BLaER1 treated with 17β-estradiol and CSF1 and Interleukin-3, amounts not matched to agents 10 nM and 100 nM (cell line): ENCODE measurements at regions not wholly inside any gene's neighbourhood (a gene's known extent, or its start where the extent isn't known, plus 50 kb on each side); places are given as distances from the start of the nearest gene placed in this dataset.
"Not testable (repeated sequence)": the region's sequence is repeated elsewhere in the genome, so short reads cannot be mapped to it uniquely, and the experiment has no call there.

ENCODE experiments used
- H3K27ac ChIP-seq, 11 experiments: shearing (Covaris generic); formaldehyde crosslinking; 2 replicates each; pipeline ENCODE4 v1.8.1; 2022
- H3K27me3 ChIP-seq, 11 experiments: shearing (Covaris generic); formaldehyde crosslinking; 2 replicates each; pipeline ENCODE4 v1.8.1; 2022
- H3K36me3 ChIP-seq, 11 experiments: shearing (Covaris generic); formaldehyde crosslinking; 2 replicates each; pipeline ENCODE4 v1.8.1; 2022
- H3K4me1 ChIP-seq, 10 experiments: shearing (Covaris generic); formaldehyde crosslinking; 2 replicates each; pipeline ENCODE4 v1.8.1; 2022
- H3K4me2 ChIP-seq, 11 experiments: shearing (Covaris generic); formaldehyde crosslinking; 2 replicates each; pipeline ENCODE4 v1.8.1; 2022
- H3K4me3 ChIP-seq, 10 experiments: shearing (Covaris generic); formaldehyde crosslinking; 2 replicates each; pipeline ENCODE4 v1.8.1; 2022
- H3K9ac ChIP-seq, 11 experiments: shearing (Covaris generic); formaldehyde crosslinking; 2 replicates each; pipeline ENCODE4 v1.8.1; 2022
- H3K9me3 ChIP-seq, 11 experiments: shearing (Covaris generic); formaldehyde crosslinking; replicated peaks in 1 of 11; 2 replicates each; pipeline ENCODE4 v1.8.1; 2022
- H4K20me1 ChIP-seq, 11 experiments: shearing (Covaris generic); formaldehyde crosslinking; 2 replicates each; pipeline ENCODE4 v1.8.1; 2022
- Cebpa-rat ChIP-seq, 11 experiments: shearing (Covaris generic); IDR thresholded peaks; 2 replicates each; pipeline ENCODE4 v1.8.1; 2022

- Histone ChIP-seq H3K9me3 (peaks cover 0 to 14% (median 0%) of the 10 kb centered on the region in 11 experiments; a peak in 3 of 22 replicates), H3K9ac (no peak overlapping the region), H3K36me3 (no peaks in the 10 kb centered on the region), H3K4me3 (no peak overlapping the region), H4K20me1 (no peaks in the 10 kb centered on the region), H3K27ac (no peak overlapping the region), H3K4me2 (no peak overlapping the region), H3K27me3 (no peaks in the 10 kb centered on the region), H3K4me1 (no peaks in the 10 kb centered on the region)
- TF ChIP-seq Cebpa-rat (IDR thresholded peaks at IDR 0.05) = no peak
Measured at GRCh38 chr5:102077920-102078319, 218.2 kb downstream of the SLCO4C1 start.

GRCh38 chr5:102069974-102070373 is 226.1 kb downstream of the SLCO4C1 start:
- no peaks in the 10 kb centered on the region for H4K20me1 ChIP-seq
- no peak overlapping the region for H3K4me3 ChIP-seq
- H3K4me2 ChIP-seq = no peak overlapping the region
- TF ChIP-seq Cebpa-rat (IDR thresholded peaks at IDR 0.05) = no peak
- H3K4me1 ChIP-seq = no peaks in the 10 kb centered on the region
- no peaks in the 10 kb centered on the region for H3K27me3 ChIP-seq
- H3K9ac ChIP-seq = no peak overlapping the region
- H3K9me3 ChIP-seq = no peaks in the 10 kb centered on the region
- H3K27ac ChIP-seq = no peak overlapping the region
- H3K36me3 ChIP-seq = no peaks in the 10 kb centered on the region

- no peaks in the 10 kb centered on the region for H3K27me3 ChIP-seq
- no peak overlapping the region for H3K4me3 ChIP-seq
- H3K9ac ChIP-seq = no peak overlapping the region
- H4K20me1 ChIP-seq = no peaks in the 10 kb centered on the region
- TF ChIP-seq Cebpa-rat (IDR thresholded peaks at IDR 0.05) = no peak
- H3K36me3 ChIP-seq = no peaks in the 10 kb centered on the region
- no peak overlapping the region for H3K4me2 ChIP-seq
- H3K9me3 ChIP-seq = no peaks in the 10 kb centered on the region
- H3K27ac ChIP-seq = no peak overlapping the region
- no peaks in the 10 kb centered on the region for H3K4me1 ChIP-seq
Measured at GRCh38 chr5:102068870-102069269, 227.2 kb downstream of the SLCO4C1 start.

GRCh38 chr5:102049517-102049916 is 246.6 kb downstream of the SLCO4C1 start:
- Histone ChIP-seq H3K9me3 (no peaks in the 10 kb centered on the region), H3K4me3 (no peak overlapping the region), H3K27ac (peak overlapping the region in 8 of 11 experiments; percentile 53 to 82 (median 76); a peak in 16 of 22 replicates), H3K4me2 (peak overlapping the region; percentile 18 to 59 (median 46); a peak in 18 of 22 replicates), H3K36me3 (no peaks in the 10 kb centered on the region), H3K9ac (peak overlapping the region in 6 of 11 experiments; percentile 11 to 61 (median 48); a peak in 9 of 22 replicates), H3K4me1 (peaks cover 14 to 24% (median 18%) of the 10 kb centered on the region in 10 experiments; a peak in 19 of 20 replicates), H4K20me1 (no peaks in the 10 kb centered on the region), H3K27me3 (no peaks in the 10 kb centered on the region)
- TF ChIP-seq Cebpa-rat (IDR thresholded peaks at IDR 0.05) = peak in 4 of 11 experiments; percentile 11 to 53 (median 16); a peak in 2 of 22 replicates

GRCh38 chr5:102048940-102049339 is 247.1 kb downstream of the SLCO4C1 start:
- Histone ChIP-seq H3K9me3 (no peaks in the 10 kb centered on the region), H4K20me1 (no peaks in the 10 kb centered on the region), H3K4me2 (peak overlapping the region in 9 of 11 experiments; percentile 18 to 59 (median 46); a peak in 16 of 22 replicates), H3K4me3 (no peak overlapping the region), H3K27me3 (no peaks in the 10 kb centered on the region), H3K4me1 (peaks cover 14 to 24% (median 18%) of the 10 kb centered on the region in 10 experiments; a peak in 19 of 20 replicates), H3K36me3 (no peaks in the 10 kb centered on the region), H3K27ac (peak overlapping the region in 9 of 11 experiments; percentile 31 to 82 (median 74); a peak in 15 of 22 replicates), H3K9ac (peak overlapping the region in 5 of 11 experiments; percentile 4 to 49 (median 6); a peak in 3 of 22 replicates)
- peak in 6 of 11 experiments; percentile 39 to 88 (median 68); a peak in 9 of 22 replicates for TF ChIP-seq Cebpa-rat (IDR thresholded peaks at IDR 0.05)

GRCh38 chr5:102047073-102047472 is 249.0 kb downstream of the SLCO4C1 start:
- H3K27ac ChIP-seq, H3K9me3 ChIP-seq: not testable (repeated sequence)

GRCh38 chr5:102040326-102040725 is 255.8 kb downstream of the SLCO4C1 start:
- H3K9me3 ChIP-seq = no peaks in the 10 kb centered on the region
- no peak overlapping the region for H3K4me2 ChIP-seq
- H3K4me1 ChIP-seq = no peaks in the 10 kb centered on the region
- no peaks in the 10 kb centered on the region for H3K36me3 ChIP-seq
- no peaks in the 10 kb centered on the region for H3K27me3 ChIP-seq
- no peak overlapping the region for H3K4me3 ChIP-seq
- TF ChIP-seq Cebpa-rat (IDR thresholded peaks at IDR 0.05) = no peak
- H3K9ac ChIP-seq = no peak overlapping the region
- H3K27ac ChIP-seq = no peak overlapping the region
- no peaks in the 10 kb centered on the region for H4K20me1 ChIP-seq

More at GRCh38 chr5:102047073-102047472, 249.0 kb downstream of the SLCO4C1 start:
- not testable (repeated sequence) for H3K4me2 ChIP-seq, H3K9ac ChIP-seq, H3K4me3 ChIP-seq, H3K27me3 ChIP-seq, H3K36me3 ChIP-seq, H4K20me1 ChIP-seq
- peaks cover 14 to 24% (median 18%) of the 10 kb centered on the region in 10 experiments; a peak in 19 of 20 replicates for H3K4me1 ChIP-seq

GRCh38 chr5:102036927-102037326 is 259.2 kb downstream of the SLCO4C1 start:
- no peaks in the 10 kb centered on the region for H3K4me1 ChIP-seq
- H3K4me2 ChIP-seq = no peak overlapping the region
- H3K27me3 ChIP-seq = no peaks in the 10 kb centered on the region
- no peaks in the 10 kb centered on the region for H3K36me3 ChIP-seq
- no peak overlapping the region for H3K9ac ChIP-seq
- no peaks in the 10 kb centered on the region for H3K9me3 ChIP-seq
- no peak for TF ChIP-seq Cebpa-rat (IDR thresholded peaks at IDR 0.05)
- H4K20me1 ChIP-seq = no peaks in the 10 kb centered on the region
- no peak overlapping the region for H3K27ac ChIP-seq
- H3K4me3 ChIP-seq = no peak overlapping the region

- Histone ChIP-seq H3K36me3 (no peaks in the 10 kb centered on the region), H3K27me3 (no peaks in the 10 kb centered on the region), H3K4me2 (no peak overlapping the region), H4K20me1 (no peaks in the 10 kb centered on the region), H3K4me1 (no peaks in the 10 kb centered on the region), H3K27ac (no peak overlapping the region), H3K9ac (no peak overlapping the region), H3K4me3 (no peak overlapping the region), H3K9me3 (no peaks in the 10 kb centered on the region)
- no peak for TF ChIP-seq Cebpa-rat (IDR thresholded peaks at IDR 0.05)
Measured at GRCh38 chr5:102031711-102032110, 264.4 kb downstream of the SLCO4C1 start.

GRCh38 chr5:102018690-102019089 is 277.4 kb downstream of the SLCO4C1 start:
- Histone ChIP-seq H3K4me3 (no peak overlapping the region), H3K27ac (no peak overlapping the region), H3K4me1 (no peaks in the 10 kb centered on the region), H3K36me3 (no peaks in the 10 kb centered on the region), H3K4me2 (no peak overlapping the region), H3K27me3 (no peaks in the 10 kb centered on the region), H4K20me1 (no peaks in the 10 kb centered on the region), H3K9ac (no peak overlapping the region), H3K9me3 (no peaks in the 10 kb centered on the region)
- no peak for TF ChIP-seq Cebpa-rat (IDR thresholded peaks at IDR 0.05)
